ENCODE measurements at regions not wholly inside any gene's neighbourhood (a gene's known extent, or its start where the extent isn't known, plus 50 kb on each side); places are given as distances from the start of the nearest gene placed in this dataset.

GRCh38 chr4:10983268-10983667 lies 298.7 kb upstream of the CLNK start:
- 12 to 40% methylated on average over 1 to 2 of the region's 2 CpGs for WGBS, 2 donors
- no peak for TF ChIP-seq POLR2A (IDR thresholded peaks at IDR 0.05)
- peak in 1 of 6 experiments; percentile 10 for TF ChIP-seq CTCF (IDR thresholded peaks at IDR 0.05)

GRCh38 chr4:10982305-10982704 lies 297.7 kb upstream of the CLNK start:
- intact Hi-C loops (cut with DNase I): no loop called here
- H3K36me3 ChIP-seq: no peaks in the 10 kb centered on the region
- DNase-seq: no peak
- no peak overlapping the region for H3K4me3 ChIP-seq
- no peaks in the 10 kb centered on the region for H3K27me3 ChIP-seq
- H3K4me1 ChIP-seq: peaks cover 3 to 19% (median 14%) of the 10 kb centered on the region in 3 donors
- no peak overlapping the region for H3K27ac ChIP-seq
- TF ChIP-seq POLR2A (IDR thresholded peaks at IDR 0.05): no peak
- no peak for TF ChIP-seq CTCF (IDR thresholded peaks at IDR 0.05)
- no peaks in the 10 kb centered on the region for H3K9me3 ChIP-seq
- WGBS, 2 donors: 19 to 40% methylated on average over 2 of the region's 2 CpGs

More at GRCh38 chr4:10983268-10983667, 298.7 kb upstream of the CLNK start:
- no peaks in the 10 kb centered on the region for H3K27me3 ChIP-seq
- no peak overlapping the region for H3K4me3 ChIP-seq
- no peaks in the 10 kb centered on the region for H3K36me3 ChIP-seq
- peak overlapping the region in 1 of 4 donors; percentile 28 for H3K27ac ChIP-seq
- no peaks in the 10 kb centered on the region for H3K9me3 ChIP-seq
- DNase-seq: no peak
- intact Hi-C loops (cut with DNase I): no loop called here
- H3K4me1 ChIP-seq: peaks cover 3 to 19% (median 14%) of the 10 kb centered on the region in 3 donors

GRCh38 chr4:10981576-10981975 lies 297.0 kb upstream of the CLNK start:
- DNase-seq: no peak
- 80 to 81% methylated on average over 1 of the region's 1 CpG for WGBS, 2 donors
- peaks cover 3 to 19% (median 14%) of the 10 kb centered on the region in 3 donors for H3K4me1 ChIP-seq

GRCh38 chr4:10981096-10981495 lies 296.5 kb upstream of the CLNK start:
- H3K27me3 ChIP-seq: no peaks in the 10 kb centered on the region
- H3K4me1 ChIP-seq: peaks cover 3 to 19% (median 14%) of the 10 kb centered on the region in 3 donors
- DNase-seq: no peak
- WGBS, 2 donors: 71 to 73% methylated on average over 5 of the region's 5 CpGs
- TF ChIP-seq POLR2A (IDR thresholded peaks at IDR 0.05) (no peak), CTCF (IDR thresholded peaks at IDR 0.05) (no peak)
- no peak overlapping the region for H3K27ac ChIP-seq
- no peaks in the 10 kb centered on the region for H3K9me3 ChIP-seq
- no peaks in the 10 kb centered on the region for H3K36me3 ChIP-seq
- intact Hi-C loops (cut with DNase I): no loop called here
- H3K4me3 ChIP-seq: no peak overlapping the region

More at GRCh38 chr4:10981576-10981975, 297.0 kb upstream of the CLNK start:
- TF ChIP-seq POLR2A (IDR thresholded peaks at IDR 0.05) (no peak), CTCF (IDR thresholded peaks at IDR 0.05) (no peak)
- no peaks in the 10 kb centered on the region for H3K36me3 ChIP-seq
- intact Hi-C loops (cut with DNase I): no loop called here
- no peak overlapping the region for H3K4me3 ChIP-seq
- no peaks in the 10 kb centered on the region for H3K9me3 ChIP-seq
- H3K27me3 ChIP-seq: no peaks in the 10 kb centered on the region
- no peak overlapping the region for H3K27ac ChIP-seq

GRCh38 chr4:10979032-10979431 lies 294.5 kb upstream of the CLNK start:
- H3K9me3 ChIP-seq: peaks cover 0 to 8% (median 0%) of the 10 kb centered on the region in 3 donors
- 82 to 90% methylated on average over 2 of the region's 2 CpGs for WGBS, 2 donors
- H3K27ac ChIP-seq: no peak overlapping the region
- H3K4me1 ChIP-seq: peaks cover 0 to 12% (median 11%) of the 10 kb centered on the region in 3 donors
- no peaks in the 10 kb centered on the region for H3K36me3 ChIP-seq
- DNase-seq: no peak
- H3K4me3 ChIP-seq: no peak overlapping the region
- intact Hi-C loops (cut with DNase I): no loop called here
- TF ChIP-seq POLR2A (IDR thresholded peaks at IDR 0.05) (no peak), CTCF (IDR thresholded peaks at IDR 0.05) (no peak)
- no peaks in the 10 kb centered on the region for H3K27me3 ChIP-seq
